NB4 (cell line): ENCODE measurements at regions not wholly inside any gene's neighbourhood (a gene's known extent, or its start where the extent isn't known, plus 50 kb on each side); places are given as distances from the start of the nearest gene placed in this dataset.

Experiments used
- DNase-seq: peaks from one replicate; pipeline ENCODE4 v3.0.0; 2010; ENCODE audit warnings: low read depth
- H3K4me3 ChIP-seq: one replicate; pipeline ENCODE4 v1.5.1; 2011; ENCODE audit warnings: mild to moderate bottlenecking, low read depth, low read length, moderate library complexity
- MYC ChIP-seq: IDR thresholded peaks from 2 replicates; pipeline ENCODE4 v1.6.1; 2011; ENCODE audit warnings: low read depth, low read length
- POLR2A ChIP-seq: IDR thresholded peaks from 2 replicates; pipeline ENCODE4 v1.6.1; 2011; ENCODE audit warnings: mild to moderate bottlenecking; ENCODE audit not compliant: insufficient read length; ENCODE audit errors: extremely low read depth
- TF ChIP-seq, protein P1 (sequence below): IDR thresholded peaks from one replicate; pipeline ENCODE4 v1.5.1; 2012; ENCODE audit warnings: low read depth, low read length
- TF ChIP-seq, protein P2 (sequence below): IDR thresholded peaks from 2 replicates; pipeline ENCODE4 v1.6.1; 2011; ENCODE audit warnings: low read depth, low read length

DNA sequence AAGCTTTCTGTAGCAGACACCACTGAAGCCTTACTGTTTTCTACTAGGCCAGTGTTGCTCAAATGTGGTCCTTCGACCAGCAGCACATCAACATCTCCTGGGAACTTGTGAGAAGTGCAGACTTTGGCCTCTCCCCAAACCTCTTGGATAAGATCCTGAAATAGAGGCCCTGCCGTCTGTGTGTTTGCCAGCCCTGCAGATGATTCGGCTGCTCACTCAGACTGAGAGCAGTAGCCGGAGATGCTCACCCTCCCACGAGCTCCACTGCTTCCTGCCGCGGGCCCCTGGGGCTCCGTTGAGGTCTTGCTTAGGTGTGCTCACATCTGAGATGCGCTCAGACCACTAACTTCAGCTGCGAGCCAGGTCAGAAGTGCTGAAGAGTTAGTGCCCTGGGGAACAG, 129.5 kb upstream of the SSTR4 start:
- no peak overlapping the region for H3K4me3 ChIP-seq
- DNase-seq, result no peak
- TF ChIP-seq, protein P1, sequence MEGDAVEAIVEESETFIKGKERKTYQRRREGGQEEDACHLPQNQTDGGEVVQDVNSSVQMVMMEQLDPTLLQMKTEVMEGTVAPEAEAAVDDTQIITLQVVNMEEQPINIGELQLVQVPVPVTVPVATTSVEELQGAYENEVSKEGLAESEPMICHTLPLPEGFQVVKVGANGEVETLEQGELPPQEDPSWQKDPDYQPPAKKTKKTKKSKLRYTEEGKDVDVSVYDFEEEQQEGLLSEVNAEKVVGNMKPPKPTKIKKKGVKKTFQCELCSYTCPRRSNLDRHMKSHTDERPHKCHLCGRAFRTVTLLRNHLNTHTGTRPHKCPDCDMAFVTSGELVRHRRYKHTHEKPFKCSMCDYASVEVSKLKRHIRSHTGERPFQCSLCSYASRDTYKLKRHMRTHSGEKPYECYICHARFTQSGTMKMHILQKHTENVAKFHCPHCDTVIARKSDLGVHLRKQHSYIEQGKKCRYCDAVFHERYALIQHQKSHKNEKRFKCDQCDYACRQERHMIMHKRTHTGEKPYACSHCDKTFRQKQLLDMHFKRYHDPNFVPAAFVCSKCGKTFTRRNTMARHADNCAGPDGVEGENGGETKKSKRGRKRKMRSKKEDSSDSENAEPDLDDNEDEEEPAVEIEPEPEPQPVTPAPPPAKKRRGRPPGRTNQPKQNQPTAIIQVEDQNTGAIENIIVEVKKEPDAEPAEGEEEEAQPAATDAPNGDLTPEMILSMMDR, result no peak
- TF ChIP-seq POLR2A (no peak), MYC (no peak)
- TF ChIP-seq, protein P2, sequence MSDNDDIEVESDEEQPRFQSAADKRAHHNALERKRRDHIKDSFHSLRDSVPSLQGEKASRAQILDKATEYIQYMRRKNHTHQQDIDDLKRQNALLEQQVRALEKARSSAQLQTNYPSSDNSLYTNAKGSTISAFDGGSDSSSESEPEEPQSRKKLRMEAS, result no peak

DNA sequence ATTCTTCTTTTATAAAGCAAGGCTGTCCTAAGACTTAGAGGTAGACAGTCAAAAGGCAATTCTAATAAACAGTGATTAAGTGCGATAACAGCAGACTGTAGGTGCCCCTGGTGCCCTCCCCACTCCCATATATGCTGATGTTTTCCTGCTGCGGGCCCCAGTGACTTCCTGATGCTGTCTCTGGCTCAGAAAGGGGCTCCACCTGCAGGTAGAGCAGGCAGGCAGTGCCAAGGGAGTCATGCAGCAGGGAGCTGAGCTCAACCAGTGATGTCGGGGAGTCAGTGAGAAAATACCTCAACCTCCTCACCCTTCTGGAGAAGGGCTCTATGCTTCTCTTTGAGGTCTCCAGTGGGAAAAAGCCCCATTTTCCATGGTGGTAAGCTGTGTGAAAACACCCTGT, 126.7 kb upstream of the SSTR4 start:
- TF ChIP-seq, protein P2, result no peak
- TF ChIP-seq MYC (no peak), POLR2A (no peak)
- TF ChIP-seq, protein P1, result no peak

DNA sequence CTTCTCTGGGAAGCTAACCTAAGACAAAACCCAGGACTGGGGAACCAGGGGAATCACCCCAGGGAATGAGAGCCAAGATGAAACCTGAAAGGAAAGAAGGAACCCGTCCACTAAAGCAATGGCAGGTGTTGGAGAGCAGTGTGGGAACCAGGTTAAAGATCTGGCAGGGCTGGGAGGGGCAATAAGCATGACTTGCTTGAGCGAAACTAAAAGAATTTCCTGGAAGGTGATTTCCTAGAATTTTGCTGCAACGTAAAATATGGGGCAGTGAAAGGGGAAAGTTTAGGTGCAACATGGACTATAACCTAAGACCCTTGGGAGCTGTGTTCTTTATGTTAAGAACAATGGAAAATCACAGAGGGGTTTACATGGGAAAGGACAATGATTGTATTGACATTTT, 126.2 kb upstream of the SSTR4 start:
- TF ChIP-seq, protein P1, result no peak
- no peak for TF ChIP-seq MYC
- TF ChIP-seq, protein P2, result no peak
- no peak for TF ChIP-seq POLR2A

More for the DNA sequence above, 126.7 kb upstream of the SSTR4 start:
- H3K4me3 ChIP-seq, result no peak overlapping the region
- DNase-seq, result no peak

GRCh38 chr20:22909436-22909835, 125.7 kb upstream of the SSTR4 start:
- peak; percentile 17 for DNase-seq
- H3K4me3 ChIP-seq, result no peak overlapping the region
- TF ChIP-seq MYC, result no peak
- TF ChIP-seq, protein P2, result no peak

More for the DNA sequence above, 126.2 kb upstream of the SSTR4 start:
- no peak overlapping the region for H3K4me3 ChIP-seq
- no peak for DNase-seq

DNA sequence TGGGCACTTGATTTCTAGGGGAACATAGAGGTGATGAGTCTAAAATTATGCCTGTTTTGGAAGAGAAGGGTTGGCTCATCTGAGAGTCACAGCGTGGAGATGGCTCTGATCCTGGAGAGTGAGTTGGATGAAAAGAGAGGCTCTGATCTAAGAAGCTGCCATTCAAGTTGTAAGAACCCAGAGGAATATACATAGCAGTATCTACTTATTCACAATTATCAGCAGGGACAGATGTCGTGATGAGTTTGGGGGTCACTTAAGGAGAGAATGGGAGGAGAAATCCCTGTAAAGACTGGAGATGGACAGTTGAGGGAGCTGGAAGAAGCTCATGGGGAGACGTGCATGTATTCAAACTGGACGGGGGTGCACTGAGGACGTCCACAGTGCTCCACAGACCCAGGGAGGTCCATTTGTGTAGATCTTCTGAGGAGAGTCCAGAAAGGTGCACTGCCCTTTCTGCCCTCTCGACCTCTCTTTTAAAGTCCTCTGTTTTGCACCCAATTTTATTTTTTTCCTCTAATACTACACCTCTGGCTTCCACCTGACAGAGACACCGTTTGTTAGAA, 124.7 kb upstream of the SSTR4 start:
- no peak for DNase-seq
- H3K4me3 ChIP-seq, result no peak overlapping the region
- TF ChIP-seq, protein P1, result no peak
- TF ChIP-seq POLR2A, result no peak
- TF ChIP-seq MYC, result no peak
- TF ChIP-seq, protein P2, result no peak

DNA sequence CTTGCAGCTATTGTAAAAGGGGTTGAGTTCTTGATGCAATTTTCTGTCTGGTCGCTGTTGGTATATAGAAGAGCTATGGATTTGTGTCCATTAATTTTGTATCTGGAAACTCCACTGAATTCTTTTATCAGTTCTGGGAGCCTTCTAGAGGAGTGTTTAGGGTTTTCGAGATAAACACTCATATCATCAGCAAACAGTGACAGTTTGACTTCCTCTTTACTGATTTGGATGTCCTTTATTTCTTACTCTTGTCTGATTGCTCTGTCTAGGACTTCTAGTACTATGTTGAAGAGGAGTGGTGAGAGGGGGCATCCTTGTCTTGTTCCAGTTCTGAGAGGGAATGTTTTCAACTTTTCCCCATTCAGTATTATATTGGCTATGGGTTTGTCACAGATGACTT, 120.8 kb upstream of the SSTR4 start:
- TF ChIP-seq POLR2A (no peak), MYC (no peak)
- TF ChIP-seq, protein P2, result no peak
- TF ChIP-seq, protein P1, result no peak
- H3K4me3 ChIP-seq, result no peak overlapping the region
- no peak for DNase-seq
